H1 (cell line): ENCODE measurements at regions not wholly inside any gene's neighbourhood (a gene's known extent, or its start where the extent isn't known, plus 50 kb on each side); places are given as distances from the start of the nearest gene placed in this dataset.

Experiments used
- CTCF ChIA-PET: fragments of 300-600 bp; sonication (Branson Sonifier 250); formaldehyde crosslinking; loops from one replicate; lab custom pipeline; 2021; ENCODE audit not compliant: partially characterized antibody; lab: Charles Lee
- POLR2A ChIA-PET: fragments of 300-600 bp; sonication (Branson Sonifier 250); formaldehyde crosslinking; loops from one replicate; lab custom pipeline; 2021; ENCODE audit warnings: inconsistent platforms; ENCODE audit not compliant: partially characterized antibody; lab: Charles Lee
- DNase-seq, 2 experiments: peaks; one replicate each; pipeline versions ENCODE4 v3.0.0 to v3.0.0-alpha.2; 2010 to 2022; ENCODE audit warnings: low spot score in 2 of 2, low read depth in 1 of 2, mixed read lengths in 1 of 2
- FAIRE-seq: peaks from 2 replicates; lab custom pipeline; 2011; peaks lifted over from hg19 to GRCh38; lab: Jason Lieb, UNC
- H2AFZ ChIP-seq: 2 replicates; pipeline ENCODE4 v1.8.1; 2012; ENCODE audit warnings: low read length, inconsistent platforms
- H2AK5ac ChIP-seq: 2 replicates; pipeline ENCODE4 v1.6.1; 2013; ENCODE audit warnings: low read depth, low read length
- H2BK120ac ChIP-seq: replicated peaks from 2 replicates; pipeline ENCODE3; 2013; ENCODE audit warnings: low read depth, low read length, inconsistent platforms
- H2BK12ac ChIP-seq: 2 replicates; pipeline ENCODE4 v1.6.1; 2013; ENCODE audit warnings: low read depth, low read length
- H2BK15ac ChIP-seq: 2 replicates; pipeline ENCODE4 v1.6.1; 2013; ENCODE audit warnings: low read length
- H2BK20ac ChIP-seq: 2 replicates; pipeline ENCODE4 v1.6.1; 2013; ENCODE audit warnings: low read length
- H2BK5ac ChIP-seq: 2 replicates; pipeline ENCODE4 v1.6.1; 2013; ENCODE audit warnings: low read depth, low read length
- H3K14ac ChIP-seq: 2 replicates; pipeline ENCODE4 v1.6.1; 2013; ENCODE audit warnings: inconsistent platforms; ENCODE audit not compliant: insufficient read length
- H3K18ac ChIP-seq: 2 replicates; pipeline ENCODE4 v1.6.1; 2013; ENCODE audit warnings: low read length; ENCODE audit errors: extremely low read depth
- H3K23ac ChIP-seq: 2 replicates; pipeline ENCODE4 v1.6.1; 2013; ENCODE audit warnings: inconsistent platforms; ENCODE audit not compliant: insufficient read length
- H3K23me2 ChIP-seq: 2 replicates; pipeline ENCODE4 v1.6.1; 2013; ENCODE audit warnings: low read depth, low read length
- H3K27ac ChIP-seq: 2 replicates; pipeline ENCODE4 v1.6.1; 2011; ENCODE audit warnings: low read depth, low read length, inconsistent platforms
- H3K27me3 ChIP-seq, 4 experiments: replicated peaks in 1 of 4; 1 replicate in 1 of 4; 2 replicates in 3 of 4; pipeline versions ENCODE4 v1.6.1 to v1.8.1; 2011 to 2013; ENCODE audit warnings: low read length in 3 of 4, mild to moderate bottlenecking in 3 of 4, inconsistent platforms in 2 of 4, mixed read lengths in 2 of 4, moderate library complexity in 1 of 4; ENCODE audit not compliant: control insufficient read depth in 3 of 4, insufficient read depth in 3 of 4; ENCODE audit errors: extremely low read depth in 1 of 4
- H3K36me3 ChIP-seq, 4 experiments: 2 replicates each; pipeline versions ENCODE4 v1.6.1 to v1.8.1; 2011 to 2013; ENCODE audit warnings: mild to moderate bottlenecking in 4 of 4, low read length in 3 of 4, moderate library complexity in 2 of 4, control low read depth in 1 of 4, inconsistent platforms in 1 of 4; ENCODE audit not compliant: insufficient read depth in 4 of 4, control insufficient read depth in 2 of 4
- H3K4ac ChIP-seq: replicated peaks from 2 replicates; pipeline ENCODE3; 2013; ENCODE audit warnings: low read length, low read depth, mixed read lengths, inconsistent platforms; ENCODE audit not compliant: insufficient read length
- H3K4me1 ChIP-seq, 4 experiments: replicated peaks in 1 of 4; 1 replicate in 1 of 4; 2 replicates in 3 of 4; pipeline versions ENCODE4 v1.6.1 to v1.8.1; 2011 to 2013; ENCODE audit warnings: low read length in 3 of 4, inconsistent platforms in 2 of 4, mixed read lengths in 1 of 4; ENCODE audit not compliant: insufficient read depth in 4 of 4, control insufficient read depth in 3 of 4
- H3K4me2 ChIP-seq, 2 experiments: 2 replicates each; pipeline versions ENCODE4 v1.6.1 to v1.8.1; 2011 to 2013; ENCODE audit warnings: low read depth in 2 of 2, low read length in 2 of 2, control low read depth in 1 of 2, inconsistent platforms in 1 of 2, mild to moderate bottlenecking in 1 of 2; ENCODE audit not compliant: insufficient read depth in 1 of 2
- H3K4me3 ChIP-seq, 4 experiments: fragments of 200-600, 300-600 bp in 1 of 4; sonication (generic), shearing (Covaris generic), sonication (Bioruptor Twin) in 1 of 4; 2 replicates each; pipeline versions ENCODE4 v1.5.1 to v1.8.1; 2011 to 2016; ENCODE audit warnings: low read length in 4 of 4, low read depth in 3 of 4, control low read depth in 2 of 4, inconsistent platforms in 2 of 4, mild to moderate bottlenecking in 2 of 4, mixed read lengths in 1 of 4, moderate library complexity in 1 of 4; ENCODE audit not compliant: insufficient read depth in 2 of 4; ENCODE audit errors: extremely low read depth in 1 of 4
- H3K56ac ChIP-seq: replicated peaks from 2 replicates; pipeline ENCODE3; 2013; ENCODE audit warnings: low read depth, mild to moderate bottlenecking, mixed read lengths, low read length, inconsistent platforms; ENCODE audit not compliant: insufficient read length
- H3K79me1 ChIP-seq: 2 replicates; pipeline ENCODE4 v1.6.1; 2013; ENCODE audit warnings: low read depth, low read length, control low read depth
- H3K79me2 ChIP-seq, 2 experiments: 2 replicates each; pipeline versions ENCODE4 v1.6.1 to v1.8.1; 2012 to 2013; ENCODE audit warnings: low read length in 2 of 2, mild to moderate bottlenecking in 2 of 2, inconsistent platforms in 1 of 2; ENCODE audit not compliant: insufficient read depth in 2 of 2, control insufficient read depth in 1 of 2
- H3K9ac ChIP-seq, 4 experiments: replicated peaks in 1 of 4; 1 replicate in 1 of 4; 2 replicates in 3 of 4; pipeline versions ENCODE4 v1.6.1 to v1.8.1; 2011 to 2013; ENCODE audit warnings: low read depth in 3 of 4, low read length in 3 of 4, control low read depth in 2 of 4, mild to moderate bottlenecking in 2 of 4, moderate library complexity in 2 of 4, inconsistent platforms in 1 of 4; ENCODE audit errors: extremely low read depth in 1 of 4
- H3K9me3 ChIP-seq, 2 experiments: 2 replicates each; pipeline versions ENCODE4 v1.6.1 to v1.8.1; 2012 to 2013; ENCODE audit warnings: mild to moderate bottlenecking in 2 of 2, moderate library complexity in 2 of 2, control low read depth in 1 of 2, inconsistent platforms in 1 of 2, low read depth in 1 of 2, low read length in 1 of 2, mixed read lengths in 1 of 2; ENCODE audit not compliant: insufficient read depth in 2 of 2
- H4K20me1 ChIP-seq, 2 experiments: replicated peaks in 1 of 2; 2 replicates each; pipeline versions ENCODE3 to v1.8.1; 2011 to 2013; ENCODE audit warnings: inconsistent platforms in 2 of 2, low read length in 2 of 2, mild to moderate bottlenecking in 1 of 2; ENCODE audit not compliant: insufficient read depth in 2 of 2, control insufficient read depth in 1 of 2
- H4K5ac ChIP-seq: 2 replicates; pipeline ENCODE4 v1.6.1; 2013; ENCODE audit warnings: low read length, low read depth, mixed read lengths, inconsistent platforms; ENCODE audit not compliant: insufficient read length
- H4K8ac ChIP-seq: 2 replicates; pipeline ENCODE4 v1.8.0; 2013; ENCODE audit warnings: mild to moderate bottlenecking, moderate library complexity, low read length, inconsistent platforms; ENCODE audit not compliant: insufficient read depth; ENCODE audit errors: extremely low read depth
- H4K91ac ChIP-seq: replicated peaks from 2 replicates; pipeline ENCODE3; 2013; ENCODE audit warnings: low read length, mixed read lengths, inconsistent platforms; ENCODE audit not compliant: insufficient read length
- BRCA1 ChIP-seq: IDR thresholded peaks from 2 replicates; pipeline ENCODE4 v1.6.1; 2012; ENCODE audit warnings: low read depth, low read length, improper control_type of control experiment
- JUND ChIP-seq: IDR thresholded peaks from 2 replicates; pipeline ENCODE4 v1.6.1; 2011; ENCODE audit warnings: mild to moderate bottlenecking, improper control_type of control experiment, low read length
- SAP30 ChIP-seq: fragments of 300-600 bp; sonication (generic); IDR thresholded peaks from 2 replicates; pipeline ENCODE4 v1.7.1; 2012; ENCODE audit warnings: low read length, moderate library complexity, mild to moderate bottlenecking, inconsistent platforms; ENCODE audit not compliant: insufficient read depth, insufficient replicate concordance
- USF2 ChIP-seq: IDR thresholded peaks from 2 replicates; pipeline ENCODE4 v1.6.1; 2011; ENCODE audit warnings: low read length, improper control_type of control experiment
- WGBS, 2 experiments: shearing (Covaris generic) in 1 of 2; methylation state at CpG; one replicate each; pipeline versions ENCODE4 v1.1.6 to v1.1.7; 2013 to 2015; ENCODE audit warnings: low lambda C conversion rate in 2 of 2, mixed read lengths in 2 of 2, inconsistent platforms in 1 of 2, low coverage in 1 of 2, missing lambda C conversion rate in 1 of 2; ENCODE audit not compliant: insufficient replicate concordance in 2 of 2, insufficient coverage in 1 of 2, insufficient read length in 1 of 2; ENCODE audit errors: extremely low coverage in 1 of 2, missing lambda C conversion rate in 1 of 2; 5-methylcytosine and 5-hydroxymethylcytosine counted together

GRCh38 chr5:142421228-142421617, 96.4 kb upstream of the SPRY4 start:
- Histone ChIP-seq H4K20me1 (no peaks in the 10 kb centered on the region), H3K23me2 (no peaks in the 10 kb centered on the region), H2BK120ac (no peak overlapping the region), H3K56ac (no peak overlapping the region), H3K36me3 (no peaks in the 10 kb centered on the region), H2BK20ac (no peak overlapping the region), H3K14ac (no peak overlapping the region), H3K4ac (no peak overlapping the region), H3K9ac (no peak overlapping the region), H4K91ac (no peak overlapping the region), H2AFZ (no peak overlapping the region), H3K27ac (no peak overlapping the region), H2BK5ac (no peak overlapping the region), H3K4me2 (no peak overlapping the region), H3K79me2 (no peaks in the 10 kb centered on the region), H3K4me1 (peaks cover 0 to 3% (median 3%) of the 10 kb centered on the region in 4 experiments; a peak in 5 of 7 replicates), H3K79me1 (no peaks in the 10 kb centered on the region), H3K18ac (no peak overlapping the region), H2BK15ac (no peak overlapping the region; the same call in 1 of the 2 replicates), H4K8ac (no peak overlapping the region), H4K5ac (no peak overlapping the region), H3K4me3 (no peak overlapping the region), H2BK12ac (no peak overlapping the region), H3K23ac (no peak overlapping the region), H3K27me3 (no peaks in the 10 kb centered on the region), H3K9me3 (no peaks in the 10 kb centered on the region), H2AK5ac (no peak overlapping the region)
- FAIRE-seq (no peak), DNase-seq (no peak)
- TF ChIP-seq BRCA1 (no peak), SAP30 (no peak), USF2 (no peak), JUND (no peak)
- CTCF ChIA-PET, result interaction anchor here (1.1 to 2.7 kb wide), 7 partner anchors 12 to 470 kb away, joined by 3 to 10 read pairs (median 4); no protein-coding TSS in a partner anchor
- 93% methylated on average over 5 of the region's 5 CpGs; no CpG with 5 or more reads in 1 of the 2 experiments for WGBS, 2 experiments
- POLR2A ChIA-PET, result interaction anchor here (1.1 kb wide), 1 partner anchor 65 kb away, joined by 4 read pairs; no protein-coding TSS in a partner anchor
